OCI-M2 (cell line): ENCODE measurements at regions not wholly inside any gene's neighbourhood (a gene's known extent, or its start where the extent isn't known, plus 50 kb on each side); places are given as distances from the start of the nearest gene placed in this dataset.
"Not testable (repeated sequence)": the region's sequence is repeated elsewhere in the genome, so short reads cannot be mapped to it uniquely, and the experiment has no call there.

Source experiments
- DNase-seq: peaks from one replicate; lab custom pipeline; 2025; ENCODE audit not compliant: unreplicated experiment; lab: John Stamatoyannopoulos, UW

GRCh38 chr3:106339551-106339950, 470.7 kb upstream of the CBLB start:
- DNase-seq = no peak

GRCh38 chr3:106341087-106341486, 472.3 kb upstream of the CBLB start:
- DNase-seq = no peak

- no peak for DNase-seq
These were observed 472.9 kb upstream of the CBLB start for GRCh38 chr3:106341586-106342162.

- no peak for DNase-seq
These were observed 473.6 kb upstream of the CBLB start for GRCh38 chr3:106342386-106342785.

GRCh38 chr3:106343811-106344210, 475.0 kb upstream of the CBLB start:
- no peak for DNase-seq

DNA sequence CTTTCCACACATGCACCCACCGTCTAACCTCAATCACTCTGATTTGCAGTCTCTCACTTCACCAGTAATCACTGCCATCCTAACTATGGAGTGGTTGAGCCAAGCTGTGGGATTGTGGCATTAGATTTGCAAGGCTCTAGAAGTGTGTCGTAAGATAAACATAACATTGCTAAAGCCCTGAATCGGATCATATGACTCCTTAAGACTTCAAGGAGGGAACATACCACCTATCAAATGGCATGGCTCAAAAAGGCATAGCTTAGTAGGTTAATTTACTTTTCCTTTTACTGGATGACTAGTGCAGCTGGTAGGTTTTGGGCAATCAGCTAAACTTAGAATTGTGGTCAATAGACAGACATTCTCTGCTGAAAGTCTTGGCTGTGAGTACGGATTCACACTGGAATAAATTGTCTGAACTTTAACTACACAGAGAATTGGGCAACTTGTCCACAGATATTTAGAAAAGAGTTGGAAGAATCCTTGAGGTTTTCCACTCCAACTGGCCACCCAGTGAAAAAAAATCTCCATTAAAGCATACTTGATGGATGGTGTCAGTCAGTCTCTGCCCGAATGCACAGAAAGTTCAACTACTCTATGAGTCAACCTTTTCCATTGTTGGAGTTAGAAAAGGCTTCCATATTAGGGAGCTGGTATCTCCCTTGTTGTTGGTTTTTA, 476.7 kb upstream of the CBLB start:
- no peak for DNase-seq

DNA sequence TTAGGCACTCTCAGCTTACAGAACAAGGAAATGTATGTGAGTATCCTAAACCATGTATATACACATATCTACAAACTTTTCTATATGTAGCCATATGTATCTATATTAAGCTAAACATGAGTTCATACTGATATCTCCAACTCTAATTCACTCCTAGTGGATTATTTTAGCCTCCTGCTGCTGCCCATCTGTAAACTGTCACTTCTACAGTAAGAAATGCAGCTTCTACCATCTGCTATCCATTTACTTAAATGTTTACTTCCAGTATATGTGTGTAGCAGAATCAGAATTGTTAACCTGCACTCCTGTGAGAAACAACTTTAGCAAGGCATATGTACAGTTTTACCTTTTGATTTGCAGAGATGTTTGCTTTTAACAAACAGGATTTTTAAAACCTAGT, 478.5 kb upstream of the CBLB start:
- DNase-seq = no peak

- no peak for DNase-seq
These were observed 479.4 kb upstream of the CBLB start for GRCh38 chr3:106348139-106348690.

DNA sequence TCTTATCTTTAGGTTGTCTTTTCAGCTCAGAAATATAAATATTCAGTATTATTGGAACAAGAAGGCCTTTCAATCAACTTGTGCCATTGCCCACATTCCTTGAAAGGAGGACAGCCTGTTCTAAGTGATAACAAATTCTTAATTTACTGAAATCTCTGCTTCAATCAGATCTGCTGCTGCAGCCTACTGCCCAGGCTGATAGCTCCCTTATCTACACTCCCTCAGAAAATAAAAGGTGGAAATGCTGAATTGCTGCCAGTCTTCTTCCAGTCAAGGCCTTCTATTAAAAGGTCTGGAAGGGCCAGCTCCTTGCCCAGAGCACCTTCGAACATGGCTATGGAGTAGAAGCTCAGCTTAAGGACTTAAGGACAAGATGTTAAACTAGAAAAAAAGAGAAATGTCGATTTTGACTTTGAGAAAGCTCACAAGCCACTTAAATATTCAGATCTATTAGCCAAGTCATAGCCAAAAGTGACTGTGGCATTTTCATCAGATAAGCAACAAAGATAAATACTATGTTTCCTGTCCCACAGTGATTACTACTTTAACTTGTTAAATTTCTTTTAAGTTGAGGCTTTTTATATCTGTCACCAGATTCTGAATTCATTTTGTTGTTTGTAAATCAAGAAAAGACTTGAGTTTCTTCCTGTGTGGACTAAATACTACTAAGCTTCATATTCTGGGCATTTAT, 480.5 kb upstream of the CBLB start:
- DNase-seq = no peak

GRCh38 chr3:106355873-106356272, 487.1 kb upstream of the CBLB start:
- DNase-seq = no peak

- DNase-seq = no peak
These were observed 490.9 kb upstream of the CBLB start for GRCh38 chr3:106359692-106360091.

DNA sequence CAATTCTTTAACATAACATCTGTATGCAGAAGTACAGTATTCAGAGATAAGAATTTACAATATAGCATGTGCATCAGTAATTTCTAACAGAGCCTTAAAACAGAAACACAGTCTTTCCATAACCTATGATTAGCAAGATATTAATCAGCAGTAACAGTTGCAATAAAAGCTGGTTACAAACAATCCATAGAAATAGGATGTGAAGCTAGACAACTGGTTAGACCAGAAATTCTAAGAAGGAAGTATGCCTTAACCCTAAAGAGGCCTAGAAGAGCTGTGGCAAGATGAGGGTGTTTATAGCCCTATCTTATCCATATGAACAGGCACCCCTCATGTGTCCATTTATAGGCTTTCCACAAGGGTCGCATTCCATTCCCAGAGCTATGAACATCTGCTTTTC, 492.1 kb upstream of the CBLB start:
- DNase-seq = not testable (repeated sequence)

GRCh38 chr3:106364477-106364876, 495.7 kb upstream of the CBLB start:
- no peak for DNase-seq

- DNase-seq = no peak
These were observed 496.4 kb upstream of the CBLB start for GRCh38 chr3:106365061-106365691.

DNA sequence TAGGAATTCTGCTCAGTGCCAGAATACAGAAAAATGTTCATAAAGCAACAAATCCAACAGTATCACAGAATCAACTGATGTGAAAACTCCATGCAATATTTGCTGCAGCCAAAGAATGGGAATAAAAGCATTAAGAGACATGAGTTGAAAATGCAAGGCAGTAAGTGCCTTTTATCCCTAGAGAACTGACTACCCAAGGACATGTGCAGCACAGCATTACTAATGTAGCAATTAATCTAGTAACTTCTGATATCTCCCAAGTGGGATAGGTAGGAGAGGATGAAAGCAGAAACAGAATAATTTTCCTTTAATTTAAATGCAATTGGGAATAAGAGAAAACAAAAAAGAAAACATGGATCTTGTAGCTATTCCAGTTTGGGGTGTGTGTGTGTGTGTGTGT, 497.5 kb upstream of the CBLB start:
- DNase-seq = no peak

GRCh38 chr3:106367496-106367895, 498.7 kb upstream of the CBLB start:
- no peak for DNase-seq

GRCh38 chr3:106371221-106371970, 502.6 kb upstream of the CBLB start:
- no peak for DNase-seq

GRCh38 chr3:106371971-106372805, 503.4 kb upstream of the CBLB start:
- no peak for DNase-seq

DNA sequence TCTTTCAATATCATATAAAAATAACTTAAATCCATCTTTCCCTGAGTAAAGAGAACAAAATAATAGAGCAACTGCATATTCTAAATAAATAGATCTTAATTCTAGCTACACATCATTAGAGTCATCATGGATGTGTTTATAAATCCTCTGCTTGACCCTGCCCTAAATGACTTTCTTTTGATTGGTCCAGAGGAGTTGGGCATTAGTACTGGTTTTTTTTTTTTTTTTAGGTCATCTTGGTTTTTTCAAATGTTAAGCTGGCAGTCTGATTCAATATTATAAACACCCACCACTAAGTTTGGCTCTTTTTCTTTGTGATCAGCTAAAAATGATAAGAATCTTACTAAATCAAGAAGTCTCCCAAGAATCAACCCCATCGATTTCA, 504.0 kb upstream of the CBLB start:
- DNase-seq = no peak

GRCh38 chr3:106376016-106376570, 507.3 kb upstream of the CBLB start:
- DNase-seq = no peak
